NCI-H2227 treated with DMSO at 0.1 percent for 48 hours (cell line): ENCODE measurements at regions not wholly inside any gene's neighbourhood (a gene's known extent, or its start where the extent isn't known, plus 50 kb on each side); places are given as distances from the start of the nearest gene placed in this dataset.

ENCODE experiments used
- DNase-seq: peaks from one replicate; lab custom pipeline; 2025; lab: John Stamatoyannopoulos, UW

DNA sequence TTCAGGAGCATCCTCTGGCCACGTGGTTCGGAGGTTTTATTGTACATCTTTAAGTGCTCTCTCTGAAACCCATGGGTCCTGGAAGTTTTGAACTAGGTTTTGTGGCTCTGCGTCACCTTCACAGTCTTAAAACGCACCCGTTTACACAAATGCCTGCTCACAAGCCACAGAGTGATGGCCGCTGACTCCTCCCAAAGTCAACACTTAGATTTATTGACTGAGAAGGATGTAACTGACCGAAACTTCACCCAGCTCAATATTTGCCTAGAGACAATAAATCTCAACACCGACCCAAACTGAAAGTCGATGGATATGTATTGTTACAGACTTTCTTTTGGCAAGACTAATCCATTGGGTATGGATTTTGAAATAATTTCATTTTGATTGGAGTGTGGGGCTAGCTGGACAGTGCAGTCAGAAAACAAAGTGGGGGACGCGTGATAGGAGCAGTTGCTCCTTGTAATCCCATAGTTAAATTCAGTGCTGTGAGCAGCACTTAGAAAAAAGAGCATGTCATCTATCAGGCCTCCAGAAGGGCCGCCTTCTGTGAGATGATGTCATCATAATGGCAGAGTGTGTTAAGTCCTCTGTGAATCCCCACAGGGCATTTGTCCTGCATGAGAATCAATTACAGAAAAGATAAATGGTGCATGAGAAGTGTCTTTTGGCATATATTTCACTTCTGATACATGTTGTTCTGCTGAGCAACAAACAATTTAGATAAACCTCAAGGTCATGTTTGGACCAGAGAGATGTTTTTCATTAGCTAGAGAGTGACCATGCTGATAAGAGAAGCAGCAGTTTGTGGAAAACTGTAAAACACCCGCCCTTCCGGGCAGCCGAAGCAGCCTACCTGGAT, 183.7 kb downstream of the INO80D start:
- peak; percentile 82 for DNase-seq

DNA sequence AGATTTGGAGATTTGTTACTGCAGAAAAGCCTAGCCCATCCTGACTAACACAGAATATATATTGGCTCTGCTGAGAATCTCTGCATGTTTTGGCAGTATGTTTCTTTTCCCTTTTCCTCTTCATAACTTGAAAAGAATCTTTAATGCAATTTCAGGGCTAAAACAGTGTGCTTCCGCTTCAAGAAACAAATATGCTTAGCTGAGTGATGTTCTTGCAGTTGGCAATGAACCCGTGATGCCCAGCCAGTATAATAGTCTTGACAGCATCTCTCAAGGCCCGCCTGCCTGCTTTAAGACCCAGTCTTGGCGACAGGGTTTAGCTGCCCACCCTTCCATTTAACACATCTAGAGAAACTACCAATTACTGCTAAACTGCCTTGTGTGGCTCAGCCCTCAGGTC, 184.5 kb downstream of the INO80D start:
- DNase-seq, result no peak

GRCh38 chr2:205898744-205899143, 187.2 kb downstream of the INO80D start:
- DNase-seq, result no peak

DNA sequence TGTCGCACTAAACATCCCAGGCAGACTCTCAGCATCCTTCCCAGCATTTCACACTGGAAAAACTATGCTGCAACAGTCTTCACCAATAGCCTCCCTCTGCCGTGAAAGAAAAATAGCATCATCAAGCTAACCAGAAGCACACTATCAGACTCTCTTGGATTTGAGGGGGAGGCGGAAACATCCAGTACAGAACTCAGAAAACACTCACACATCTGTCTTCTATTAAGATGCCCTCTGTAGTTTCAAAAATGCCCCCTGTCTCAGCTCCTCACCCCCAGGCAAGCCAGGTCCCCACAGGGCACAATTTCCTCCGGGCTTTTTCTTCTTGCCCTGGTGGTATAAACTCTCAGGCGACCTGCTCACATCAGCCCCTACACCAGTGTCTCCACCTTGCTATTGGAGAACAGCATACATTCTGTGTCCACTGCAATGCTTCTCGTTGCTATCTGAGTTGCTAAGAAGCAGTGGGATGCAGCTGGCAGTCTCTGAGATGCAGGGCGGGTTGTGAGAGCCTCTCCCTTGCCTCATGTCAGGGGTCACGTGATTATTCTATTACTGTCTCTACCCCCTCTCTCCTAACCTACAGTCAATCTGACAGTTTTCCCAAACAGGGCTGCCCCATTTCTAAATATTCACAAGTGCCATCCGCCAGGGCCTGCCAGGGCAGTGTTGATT, 189.9 kb downstream of the INO80D start:
- peak; percentile 34 for DNase-seq

DNA sequence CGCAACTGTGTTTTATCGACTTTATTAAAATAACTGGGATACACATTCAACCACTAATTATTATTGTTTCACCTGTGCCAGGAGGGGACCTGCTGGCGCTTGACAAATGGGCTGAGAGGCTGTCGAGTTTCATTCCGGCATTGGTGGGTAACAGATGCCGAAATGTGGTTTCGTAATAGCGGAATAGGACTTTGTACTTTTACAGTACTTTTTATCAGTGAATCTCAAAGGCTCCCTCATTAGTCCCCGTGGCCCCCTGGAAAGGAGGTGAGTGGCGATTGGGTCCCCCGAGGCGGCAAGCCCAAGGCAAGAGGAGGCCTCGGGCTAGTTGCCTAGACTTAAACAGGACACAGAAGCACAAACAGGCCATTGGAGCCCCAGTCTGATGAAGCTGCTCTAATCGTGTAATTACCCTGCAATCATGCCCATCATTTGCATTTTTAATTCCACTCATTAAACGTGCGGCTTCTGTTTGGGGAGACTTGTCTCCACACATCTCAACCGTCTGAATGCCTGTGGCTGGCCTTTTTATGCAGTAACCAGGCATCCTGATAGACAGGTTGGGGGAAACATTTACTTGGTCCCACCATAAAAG, 193.2 kb downstream of the INO80D start:
- no peak for DNase-seq

GRCh38 chr2:205892251-205892655, 193.7 kb downstream of the INO80D start:
- DNase-seq, result peak; percentile 86

GRCh38 chr2:205889114-205889513, 196.9 kb downstream of the INO80D start:
- no peak for DNase-seq

GRCh38 chr2:205887637-205888036, 198.3 kb downstream of the INO80D start:
- DNase-seq, result no peak

DNA sequence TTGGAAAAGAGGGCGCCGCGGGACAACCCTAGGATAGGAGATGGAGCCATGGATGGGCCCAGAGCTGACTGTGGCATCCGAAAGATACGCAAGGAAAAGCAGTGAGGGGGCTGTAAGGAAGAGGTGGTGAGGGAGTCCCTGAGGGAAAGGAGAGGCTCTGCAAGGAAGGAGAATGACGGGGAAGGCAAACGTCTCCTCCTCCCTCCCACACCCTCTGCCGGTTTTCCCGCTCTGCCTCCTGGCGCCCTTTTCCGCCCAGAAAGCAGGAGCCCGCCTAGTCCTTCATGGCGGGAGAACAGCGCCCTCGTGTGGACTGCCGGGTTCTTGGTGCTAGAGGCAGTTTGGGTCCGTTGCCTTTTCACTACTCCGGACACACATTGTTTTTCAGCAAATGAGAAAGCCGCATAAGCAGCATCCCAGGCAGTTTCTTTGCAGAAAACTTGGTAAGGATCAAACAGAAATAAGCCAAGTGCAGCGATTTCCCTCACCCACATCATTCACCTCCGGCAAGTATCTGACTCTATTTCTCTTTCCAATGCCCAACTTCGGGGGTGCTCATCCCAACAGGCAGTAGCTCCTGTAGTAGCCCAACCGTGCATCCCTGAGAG, 200.4 kb downstream of the INO80D start:
- no peak for DNase-seq

DNA sequence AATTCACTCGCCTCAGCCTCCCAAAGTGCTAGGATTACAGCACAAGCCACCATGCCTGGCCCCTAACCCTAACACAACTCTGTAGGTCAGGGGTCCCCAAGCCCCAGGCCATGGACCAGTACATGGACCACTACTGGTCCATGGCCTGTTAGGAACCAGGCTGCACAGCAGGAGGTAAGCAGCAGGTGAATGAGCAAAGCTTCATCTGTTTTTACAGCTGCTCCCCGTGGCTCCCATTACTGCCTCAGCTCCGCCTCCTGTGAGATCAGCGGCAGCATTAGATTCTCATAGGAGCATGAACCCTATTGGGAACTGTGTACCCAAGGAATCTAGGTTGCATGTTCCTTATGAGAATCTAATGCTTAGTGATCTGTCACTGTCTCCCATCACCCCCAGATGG, 201.7 kb downstream of the NRP2 start:
- no peak for DNase-seq

- no peak for DNase-seq
Measured at GRCh38 chr2:205882806-205883425, 200.6 kb downstream of the NRP2 start.

DNA sequence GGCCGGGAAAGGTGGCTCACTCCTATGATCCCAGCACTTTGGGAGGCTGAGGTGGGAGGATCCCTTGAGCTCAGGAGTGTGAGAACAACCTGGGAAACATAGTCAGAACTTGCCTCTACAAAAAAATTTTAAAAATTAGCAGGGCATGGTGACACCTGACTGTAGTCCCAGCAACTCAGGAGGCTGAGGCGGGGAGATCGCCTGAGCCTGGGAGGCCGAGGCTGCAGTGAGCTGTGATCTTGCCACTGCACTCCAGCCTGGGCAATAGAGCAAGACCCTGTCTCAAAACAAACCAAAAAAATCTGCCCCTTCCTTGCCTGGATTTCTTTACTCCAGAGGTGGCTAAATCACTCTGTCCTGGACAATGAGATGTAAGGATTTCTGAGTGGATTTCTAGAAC, 197.7 kb downstream of the NRP2 start:
- no peak for DNase-seq

DNA sequence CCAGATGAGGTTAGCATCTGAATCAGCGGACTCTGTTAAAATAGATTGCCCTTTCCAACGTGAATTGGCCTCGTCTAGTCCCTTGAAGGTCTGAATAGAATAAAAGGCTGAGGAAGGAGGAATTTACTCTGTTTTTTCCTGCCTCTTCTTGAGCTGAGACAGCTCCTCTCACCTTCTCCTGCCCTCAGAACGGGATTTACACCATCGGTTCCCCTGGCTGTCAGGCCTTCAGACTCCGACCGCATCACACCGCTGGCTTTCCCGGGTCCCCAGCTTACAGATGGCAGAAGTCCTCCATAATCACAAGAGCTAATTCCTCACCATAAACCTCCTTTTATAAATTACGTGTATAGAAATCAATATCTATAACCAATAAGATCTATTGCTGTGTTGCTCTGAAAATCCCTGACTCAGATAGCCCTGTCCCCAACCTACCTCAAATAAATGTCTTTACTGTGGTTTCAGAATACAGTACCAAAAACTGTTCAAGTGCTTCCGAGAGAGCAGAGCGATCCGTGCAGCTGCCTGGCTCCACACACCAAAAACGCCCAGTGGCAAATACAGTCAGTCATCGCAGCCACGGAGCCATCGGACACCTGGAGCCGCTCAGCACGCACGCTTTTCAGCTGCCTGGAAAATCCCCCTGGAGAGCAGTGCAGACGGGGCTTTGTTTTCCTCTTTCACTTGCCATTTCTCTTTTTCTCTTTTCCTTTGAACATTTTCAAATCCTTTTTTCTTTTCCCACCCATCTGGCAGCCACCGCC, 196.9 kb downstream of the NRP2 start:
- peak; percentile 35 for DNase-seq

DNA sequence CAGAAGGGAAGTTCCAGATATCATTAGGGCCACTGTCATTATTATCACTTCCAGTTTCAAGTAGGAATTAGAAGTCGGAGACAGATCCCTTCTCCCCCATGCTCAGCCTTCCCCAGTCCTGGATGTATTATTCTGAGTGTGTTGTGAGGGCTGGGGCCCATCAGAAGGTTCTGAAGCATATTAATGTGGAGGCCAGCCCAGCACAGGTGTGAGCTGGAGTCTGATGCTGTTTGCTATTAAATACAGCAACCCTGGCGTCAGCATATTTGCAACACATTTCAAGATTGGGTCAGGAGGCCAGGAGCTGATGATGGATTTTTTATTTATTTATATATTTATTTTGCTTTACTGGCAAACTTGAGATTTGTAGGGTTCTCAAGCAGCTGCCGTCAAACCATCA, 195.2 kb downstream of the NRP2 start:
- no peak for DNase-seq

- no peak for DNase-seq
Measured at GRCh38 chr2:205876127-205876526, 193.8 kb downstream of the NRP2 start.

GRCh38 chr2:205872716-205873115, 190.4 kb downstream of the NRP2 start:
- no peak for DNase-seq

- DNase-seq, result no peak
Measured at GRCh38 chr2:205869439-205869838, 187.1 kb downstream of the NRP2 start.

GRCh38 chr2:205868773-205869333, 186.6 kb downstream of the NRP2 start:
- DNase-seq, result no peak

DNA sequence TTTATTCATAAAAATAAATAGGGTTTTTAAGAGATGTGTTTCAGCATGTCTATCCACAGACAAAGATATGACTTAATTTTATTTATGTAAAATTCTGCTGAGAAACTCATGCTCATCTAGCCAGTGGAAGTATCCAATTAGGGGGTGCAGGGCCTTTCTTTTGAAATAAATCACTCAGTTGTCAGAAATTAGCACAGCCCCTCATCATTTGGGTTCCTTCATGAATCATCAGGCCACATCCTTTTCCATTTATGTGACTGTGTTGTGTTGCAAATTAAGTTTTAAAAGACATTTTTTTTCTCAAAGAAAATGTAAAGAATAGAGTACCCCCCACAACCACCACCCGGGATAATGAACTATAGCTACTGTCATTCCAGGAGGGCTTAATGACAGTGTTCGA, 185.8 kb downstream of the NRP2 start:
- no peak for DNase-seq

DNA sequence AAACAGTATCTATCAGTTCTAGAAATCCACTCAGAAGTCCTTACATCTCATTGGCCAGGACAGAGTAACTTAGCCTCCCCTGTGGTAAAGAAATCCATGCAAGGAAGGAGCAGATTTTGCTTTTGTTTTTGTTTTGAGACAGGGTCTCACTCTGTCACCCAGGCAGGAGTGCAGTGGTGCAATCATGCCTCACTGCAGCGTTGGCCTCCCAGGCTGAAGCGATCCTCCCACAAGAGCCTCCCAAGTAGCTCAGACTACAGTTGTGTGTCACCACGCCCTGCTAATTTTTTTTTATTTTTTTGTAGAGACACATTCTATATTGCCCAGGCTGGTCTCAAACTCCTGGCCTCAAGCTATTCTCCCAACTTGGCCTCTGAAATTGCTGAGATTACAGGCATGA, 185.1 kb downstream of the NRP2 start:
- DNase-seq, result no peak

- peak; percentile 78 for DNase-seq
Measured at GRCh38 chr2:205865905-205866441, 183.7 kb downstream of the NRP2 start.
